Upper lobe of left lung (tissue), 6 donors: ENCODE measurements at regions not wholly inside any gene's neighbourhood (a gene's known extent, or its start where the extent isn't known, plus 50 kb on each side); places are given as distances from the start of the nearest gene placed in this dataset.
A peak's percentile ranks its signal among the peaks of the same experiment; 100 is the strongest.

ENCODE experiments used
- ATAC-seq, 2 donors: fragments of 200-7000 bp; cut with Tn5 transposase; one replicate each; pipeline ENCODE4 v1.9.1; 2022; ENCODE audit warnings: mild to moderate bottlenecking in 2 of 2, moderate library complexity in 2 of 2; ENCODE audit not compliant: low FRiP score in 2 of 2
- DNase-seq, 2 donors: peaks; one replicate each; pipeline ENCODE4 v3.0.0-alpha.2; 2019 to 2020
- H3K27ac ChIP-seq, 4 donors: fragments of 200-600 bp; sonication (generic); one replicate each; pipeline ENCODE4 v1.5.1; 2016 to 2019
- H3K27me3 ChIP-seq, 4 donors: fragments of 200-600 bp; sonication (generic); one replicate each; pipeline ENCODE4 v1.5.1; 2017 to 2019
- H3K36me3 ChIP-seq, 4 donors: fragments of 200-600 bp; sonication (generic); one replicate each; pipeline ENCODE4 v1.5.1; 2016 to 2019
- H3K4me1 ChIP-seq, 4 donors: fragments of 200-600 bp; sonication (generic); one replicate each; pipeline ENCODE4 v1.5.1; 2018 to 2019
- H3K4me3 ChIP-seq, 4 donors: fragments of 200-600 bp; sonication (generic); one replicate each; pipeline ENCODE4 v1.5.1; 2017 to 2019; ENCODE audit warnings: mild to moderate bottlenecking in 2 of 4, moderate library complexity in 1 of 4
- H3K9me3 ChIP-seq, 4 donors: fragments of 200-600 bp; sonication (generic); one replicate each; pipeline ENCODE4 v1.5.1; 2018 to 2019
- EP300 ChIP-seq, 4 donors: sonication (generic); formaldehyde crosslinking; IDR thresholded peaks; one replicate each; pipeline ENCODE4 v1.5.1; 2017; ENCODE audit warnings: antibody characterized with exemption in 4 of 4, control low read depth in 2 of 4
- POLR2A ChIP-seq, 4 donors: fragments of 450-650 bp; IDR thresholded peaks; one replicate each; pipeline ENCODE4 v1.5.1; 2016 to 2017; ENCODE audit warnings: antibody characterized with exemption in 4 of 4, mild to moderate bottlenecking in 2 of 4
- POLR2AphosphoS5 ChIP-seq, 2 donors: sonication (generic); formaldehyde crosslinking; IDR thresholded peaks; one replicate each; pipeline ENCODE4 v1.5.1; 2017; ENCODE audit warnings: antibody characterized with exemption in 2 of 2
- WGBS, 2 donors: methylation state at CpG; one replicate each; pipeline ENCODE4 v1.1.5; 2017 to 2018; 5-methylcytosine and 5-hydroxymethylcytosine counted together
- TF ChIP-seq, protein P1 (sequence below), 6 experiments: fragments of 450-650 bp in 4 of 6; fragments of 200-600 bp in 2 of 6; sonication (generic) in 2 of 6; IDR thresholded peaks; one replicate each; pipeline ENCODE4 v1.5.1; 2016 to 2019; ENCODE audit warnings: antibody characterized with exemption in 6 of 6
- donor health status: DM: no; HTN: no; CAD: no; lungs with moderate emphysema.
- donor health status: DM: no; HTN: yes; CAD: no; lungs with severe emphysema.

DNA sequence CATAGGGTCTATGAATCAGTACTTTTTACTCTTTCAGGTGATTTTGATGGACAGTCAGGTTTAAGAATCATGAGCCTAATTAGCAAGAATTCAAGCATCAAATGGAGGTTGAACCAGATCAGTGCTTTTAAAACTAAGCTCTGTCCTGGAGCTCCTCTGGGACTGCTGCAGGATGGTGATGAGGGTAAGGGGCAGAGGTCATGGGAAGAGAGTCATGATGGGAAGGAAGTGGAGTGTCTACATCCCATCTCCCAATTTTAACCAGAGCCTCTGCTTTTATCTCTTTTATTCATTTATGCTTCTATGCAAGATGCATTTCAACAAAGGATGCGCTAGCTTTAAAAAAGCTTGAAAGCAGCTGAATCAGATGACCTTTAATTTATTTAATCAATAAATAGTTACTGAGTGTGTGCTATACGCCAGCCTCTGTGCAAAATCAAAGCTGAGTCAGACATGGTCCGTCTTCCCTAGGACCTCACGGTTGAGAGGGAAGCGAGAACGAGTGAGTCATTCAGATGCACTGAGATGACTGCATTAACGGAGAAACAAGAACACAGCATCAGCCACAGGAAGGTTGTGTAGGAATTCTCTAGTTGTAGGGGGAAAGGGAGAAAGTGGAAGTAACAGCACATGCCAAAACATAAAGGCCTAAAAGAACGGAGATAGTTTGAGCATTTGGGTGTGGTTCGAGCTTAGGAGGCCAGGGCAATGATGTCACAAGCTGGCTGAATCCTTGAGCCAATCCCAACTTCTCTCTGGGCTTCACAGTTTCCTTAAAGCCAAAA lies 441.6 kb upstream of the BRINP1 start:
- peak in 1 of 2 donors; percentile 88 for ATAC-seq
- TF ChIP-seq, protein P1, sequence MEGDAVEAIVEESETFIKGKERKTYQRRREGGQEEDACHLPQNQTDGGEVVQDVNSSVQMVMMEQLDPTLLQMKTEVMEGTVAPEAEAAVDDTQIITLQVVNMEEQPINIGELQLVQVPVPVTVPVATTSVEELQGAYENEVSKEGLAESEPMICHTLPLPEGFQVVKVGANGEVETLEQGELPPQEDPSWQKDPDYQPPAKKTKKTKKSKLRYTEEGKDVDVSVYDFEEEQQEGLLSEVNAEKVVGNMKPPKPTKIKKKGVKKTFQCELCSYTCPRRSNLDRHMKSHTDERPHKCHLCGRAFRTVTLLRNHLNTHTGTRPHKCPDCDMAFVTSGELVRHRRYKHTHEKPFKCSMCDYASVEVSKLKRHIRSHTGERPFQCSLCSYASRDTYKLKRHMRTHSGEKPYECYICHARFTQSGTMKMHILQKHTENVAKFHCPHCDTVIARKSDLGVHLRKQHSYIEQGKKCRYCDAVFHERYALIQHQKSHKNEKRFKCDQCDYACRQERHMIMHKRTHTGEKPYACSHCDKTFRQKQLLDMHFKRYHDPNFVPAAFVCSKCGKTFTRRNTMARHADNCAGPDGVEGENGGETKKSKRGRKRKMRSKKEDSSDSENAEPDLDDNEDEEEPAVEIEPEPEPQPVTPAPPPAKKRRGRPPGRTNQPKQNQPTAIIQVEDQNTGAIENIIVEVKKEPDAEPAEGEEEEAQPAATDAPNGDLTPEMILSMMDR (IDR thresholded peaks at IDR 0.05): no peak
- TF ChIP-seq POLR2A (IDR thresholded peaks at IDR 0.05): no peak
- TF ChIP-seq EP300 (IDR thresholded peaks at IDR 0.05): no peak
- TF ChIP-seq POLR2AphosphoS5 (IDR thresholded peaks at IDR 0.05): no peak
- 82 to 84% methylated on average over 9 of the region's 9 CpGs for WGBS, 2 donors

DNA sequence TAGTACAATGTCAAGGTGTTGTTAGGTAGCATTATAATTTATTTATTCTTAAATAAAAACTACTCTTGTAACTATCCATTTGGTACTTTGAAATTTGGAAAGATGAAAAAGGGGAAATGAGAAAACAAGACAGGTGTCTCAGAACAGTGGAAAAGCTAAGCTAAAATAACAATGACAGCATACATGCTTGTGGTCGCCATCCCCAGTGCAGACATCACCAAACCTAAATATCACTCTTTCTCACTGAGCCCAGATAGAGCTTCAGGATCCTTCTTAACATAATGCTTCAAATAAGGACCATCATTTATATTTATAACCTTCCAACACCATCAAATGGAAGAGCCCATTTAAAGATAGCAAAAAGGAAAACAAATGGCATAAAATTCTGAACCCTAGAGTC lies 434.4 kb upstream of the BRINP1 start:
- ATAC-seq: no peak
- DNase-seq: no peak
- Histone ChIP-seq H3K4me1 (peaks cover 0 to 6% (median 4%) of the 10 kb centered on the region in 4 donors), H3K27ac (no peak overlapping the region), H3K4me3 (no peak overlapping the region), H3K36me3 (no peaks in the 10 kb centered on the region), H3K27me3 (no peaks in the 10 kb centered on the region), H3K9me3 (no peaks in the 10 kb centered on the region)
- WGBS, 2 donors: 84 to 86% methylated on average over 1 of the region's 1 CpG
- no peak for TF ChIP-seq EP300 (IDR thresholded peaks at IDR 0.05)
- no peak for TF ChIP-seq POLR2A (IDR thresholded peaks at IDR 0.05)
- TF ChIP-seq, protein P1 (IDR thresholded peaks at IDR 0.05): no peak
- TF ChIP-seq POLR2AphosphoS5 (IDR thresholded peaks at IDR 0.05): no peak

More for the DNA sequence above, 441.6 kb upstream of the BRINP1 start:
- Histone ChIP-seq H3K27me3 (no peaks in the 10 kb centered on the region), H3K4me1 (no peaks in the 10 kb centered on the region), H3K36me3 (no peaks in the 10 kb centered on the region), H3K27ac (no peak overlapping the region), H3K4me3 (no peak overlapping the region), H3K9me3 (no peaks in the 10 kb centered on the region)
- no peak for DNase-seq

DNA sequence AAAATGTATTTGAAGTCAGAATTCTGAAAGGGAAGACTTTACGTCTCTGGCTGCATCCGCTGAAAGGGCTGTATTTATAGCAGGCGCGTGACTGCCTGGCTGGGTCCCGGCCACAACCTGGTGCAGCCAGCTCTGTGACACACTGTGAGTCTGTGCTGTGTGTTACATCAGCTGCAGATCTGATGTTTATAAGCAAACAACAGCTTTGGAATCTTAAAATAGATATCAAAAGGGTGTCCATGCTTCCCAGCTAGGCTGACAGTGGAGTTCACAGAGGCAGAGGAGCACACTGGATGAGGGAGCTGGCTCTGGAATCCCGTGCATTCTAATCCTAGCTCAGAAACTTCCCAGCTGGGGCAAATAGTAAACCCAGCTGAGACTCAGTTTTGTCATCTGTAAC lies 433.4 kb upstream of the BRINP1 start:
- H3K27ac ChIP-seq: peak overlapping the region in 2 of 4 donors; percentile 5 to 23
- TF ChIP-seq, protein P1 (IDR thresholded peaks at IDR 0.05): no peak
- peak in 1 of 4 donors; percentile 27 for TF ChIP-seq EP300 (IDR thresholded peaks at IDR 0.05)
- TF ChIP-seq POLR2AphosphoS5 (IDR thresholded peaks at IDR 0.05): peak in 1 of 2 donors; percentile 71
- H3K27me3 ChIP-seq: no peaks in the 10 kb centered on the region
- no peak overlapping the region for H3K4me3 ChIP-seq
- H3K36me3 ChIP-seq: no peaks in the 10 kb centered on the region
- H3K4me1 ChIP-seq: peaks cover 0 to 6% (median 4%) of the 10 kb centered on the region in 4 donors
- H3K9me3 ChIP-seq: no peaks in the 10 kb centered on the region
- 20 to 31% methylated on average over 4 to 6 of the region's 6 CpGs for WGBS, 2 donors
- DNase-seq (peak; percentile 42 to 83), ATAC-seq (peak; percentile 54 to 57)

DNA sequence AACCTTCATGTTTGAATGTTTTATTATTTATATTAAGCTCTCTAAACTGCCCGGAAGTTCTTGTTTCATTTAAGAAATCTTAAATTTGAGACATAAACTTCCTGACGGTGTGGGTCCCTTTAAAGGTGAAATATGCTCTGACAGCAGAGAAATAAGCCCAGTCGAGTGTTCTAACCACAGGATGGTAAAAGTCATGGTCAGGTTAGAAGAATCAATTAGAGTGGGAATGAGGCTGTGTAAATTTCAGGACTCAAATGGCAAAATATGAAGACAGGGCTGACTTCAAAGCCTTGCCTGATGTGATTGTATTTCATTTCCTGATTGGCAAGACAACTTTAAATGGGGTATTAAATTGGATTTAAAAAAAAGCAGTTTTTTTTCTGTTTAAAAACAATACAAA lies 432.9 kb upstream of the BRINP1 start:
- 32 to 44% methylated on average over 3 of the region's 3 CpGs for WGBS, 2 donors
- ATAC-seq: no peak
- H3K4me3 ChIP-seq: no peak overlapping the region
- H3K27me3 ChIP-seq: no peaks in the 10 kb centered on the region
- TF ChIP-seq, protein P1 (IDR thresholded peaks at IDR 0.05): no peak
- no peak for TF ChIP-seq POLR2AphosphoS5 (IDR thresholded peaks at IDR 0.05)
- H3K4me1 ChIP-seq: peaks cover 0 to 6% (median 4%) of the 10 kb centered on the region in 4 donors
- peak overlapping the region in 2 of 4 donors; percentile 5 to 23 for H3K27ac ChIP-seq
- H3K9me3 ChIP-seq: no peaks in the 10 kb centered on the region
- H3K36me3 ChIP-seq: no peaks in the 10 kb centered on the region
- no peak for DNase-seq

DNA sequence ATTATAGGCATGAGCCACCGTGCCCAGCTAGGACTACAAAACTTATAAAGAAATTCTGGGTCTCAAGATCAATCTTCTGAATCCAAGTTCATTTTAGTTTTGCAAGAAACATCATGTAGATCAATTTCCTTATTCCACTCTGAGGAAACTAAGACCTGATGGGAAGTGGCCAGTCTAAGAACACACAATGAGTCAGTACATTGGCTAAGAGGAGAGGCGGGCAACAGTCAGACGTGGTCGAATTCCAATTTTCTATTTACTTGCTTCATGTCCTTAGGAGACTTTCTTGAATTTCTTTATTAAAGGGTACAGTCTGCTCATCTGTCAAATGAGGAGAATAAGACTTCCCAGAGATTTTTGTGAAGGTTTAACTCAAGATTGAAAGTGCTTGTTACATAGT lies 432.1 kb upstream of the BRINP1 start:
- WGBS, 2 donors: 67 to 75% methylated on average over 4 of the region's 4 CpGs

More for the DNA sequence above, 432.1 kb upstream of the BRINP1 start:
- Histone ChIP-seq H3K4me1 (peaks cover 0 to 6% (median 4%) of the 10 kb centered on the region in 4 donors), H3K4me3 (no peak overlapping the region), H3K36me3 (no peaks in the 10 kb centered on the region), H3K27me3 (no peaks in the 10 kb centered on the region), H3K9me3 (no peaks in the 10 kb centered on the region), H3K27ac (no peak overlapping the region)
- DNase-seq: no peak
- TF ChIP-seq EP300 (IDR thresholded peaks at IDR 0.05): no peak
- TF ChIP-seq, protein P1 (IDR thresholded peaks at IDR 0.05): no peak
- TF ChIP-seq POLR2AphosphoS5 (IDR thresholded peaks at IDR 0.05): no peak
- no peak for TF ChIP-seq POLR2A (IDR thresholded peaks at IDR 0.05)
- peak; percentile 15 to 45 for ATAC-seq
